ENCODE measurements at regions not wholly inside any gene's neighbourhood (a gene's known extent, or its start where the extent isn't known, plus 50 kb on each side); places are given as distances from the start of the nearest gene placed in this dataset.

DNA sequence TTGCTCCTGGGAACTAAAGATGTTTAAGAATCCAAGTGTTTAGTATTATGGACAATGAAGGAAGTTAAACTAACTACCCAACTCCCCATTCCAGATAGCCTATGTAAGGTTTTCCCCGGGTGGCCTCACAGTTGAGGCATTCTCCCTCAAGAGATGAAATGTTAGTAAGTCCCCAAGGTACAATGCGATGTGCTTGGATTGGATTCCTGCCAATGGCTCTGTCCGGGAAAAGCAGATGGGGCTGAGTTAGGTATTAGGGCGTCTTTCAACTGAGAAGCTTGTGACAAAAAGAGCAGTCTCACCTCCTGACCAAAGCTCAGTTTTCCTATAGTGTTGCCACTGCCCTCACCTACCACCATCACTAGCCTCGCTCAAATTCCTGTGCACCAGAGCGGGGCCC lies 64.8 kb upstream of the E2F7 start:
- TF ChIP-seq YY1 (IDR thresholded peaks at IDR 0.05; ENCODE audit: insufficient read depth, insufficient read length) (no peak), ZNF274 (IDR thresholded peaks at IDR 0.05; ENCODE audit: low read depth, low read length) (no peak)

All from NT2/D1 (cell line).